Pons (tissue), 1 donor: ENCODE measurements at regions not wholly inside any gene's neighbourhood (a gene's known extent, or its start where the extent isn't known, plus 50 kb on each side); places are given as distances from the start of the nearest gene placed in this dataset.
"Not testable (repeated sequence)": the region's sequence is repeated elsewhere in the genome, so short reads cannot be mapped to it uniquely, and the experiment has no call there.

Experiments used
- DNase-seq: peaks from one replicate; pipeline ENCODE4 v3.0.0-alpha.2; 2016; ENCODE audit warnings: low spot score

DNA sequence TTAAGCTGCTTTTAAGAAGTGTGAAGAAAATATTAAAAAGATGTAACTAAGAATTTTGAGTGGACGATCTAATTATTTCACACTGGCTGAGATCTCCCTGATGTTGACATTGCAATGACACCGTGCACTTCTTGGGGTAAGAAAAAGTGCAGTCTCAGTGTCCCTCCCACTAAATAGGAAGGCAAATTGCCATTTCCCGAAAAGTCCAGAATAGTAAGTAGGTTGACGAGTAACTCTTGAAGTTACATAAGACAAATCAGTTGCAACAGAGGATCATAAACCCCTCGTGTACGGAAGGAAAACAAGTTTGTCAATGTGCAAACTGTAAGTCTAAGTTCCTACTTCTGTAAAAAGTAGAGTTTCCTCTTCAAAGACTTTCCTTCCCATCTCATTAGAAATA, 336.2 kb downstream of the CACNA1B start:
- peak; percentile 45 for DNase-seq

- not testable (repeated sequence) for DNase-seq
These were observed 337.0 kb downstream of the CACNA1B start for GRCh38 chr9:138214548-138214947.

DNA sequence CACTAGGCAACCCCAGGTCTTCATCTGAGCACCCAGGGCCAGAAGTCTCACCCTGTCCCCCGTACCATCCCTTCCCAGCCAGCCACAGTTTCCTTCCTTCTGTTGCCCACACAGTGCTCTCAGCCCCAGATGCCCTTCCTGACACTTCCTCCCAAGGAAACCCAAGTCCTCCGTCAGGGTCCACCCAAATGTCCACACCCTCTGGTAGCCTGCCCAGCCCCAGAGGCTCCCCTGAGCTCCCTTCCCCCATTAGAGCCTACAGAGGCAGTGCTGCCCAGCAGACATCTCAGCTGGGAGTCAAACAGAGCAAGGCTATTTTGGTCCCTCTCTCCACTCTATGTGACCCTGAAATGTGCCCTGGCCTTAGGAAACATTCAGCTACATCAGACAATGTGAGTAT, 338.0 kb downstream of the CACNA1B start:
- not testable (repeated sequence) for DNase-seq

DNA sequence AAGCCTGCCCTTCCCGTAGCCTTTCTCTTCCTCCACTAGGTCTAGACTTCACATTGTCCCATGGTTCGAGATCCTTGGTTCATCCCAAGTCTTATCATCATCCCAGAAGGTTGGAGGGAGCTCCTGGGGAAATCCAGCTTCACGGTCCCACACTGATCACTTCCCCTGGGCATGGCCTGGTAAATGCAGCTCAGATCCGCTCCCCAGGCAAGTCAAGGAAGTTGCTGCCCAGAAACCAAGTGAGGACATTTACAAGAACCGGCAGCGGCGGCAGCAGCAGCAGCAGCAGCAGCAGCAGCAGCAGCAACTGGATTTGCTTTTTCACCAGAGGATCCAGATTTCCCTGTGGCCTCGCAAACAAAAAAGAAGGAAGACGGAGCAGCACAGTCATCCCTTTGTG, 339.2 kb downstream of the CACNA1B start:
- not testable (repeated sequence) for DNase-seq

DNA sequence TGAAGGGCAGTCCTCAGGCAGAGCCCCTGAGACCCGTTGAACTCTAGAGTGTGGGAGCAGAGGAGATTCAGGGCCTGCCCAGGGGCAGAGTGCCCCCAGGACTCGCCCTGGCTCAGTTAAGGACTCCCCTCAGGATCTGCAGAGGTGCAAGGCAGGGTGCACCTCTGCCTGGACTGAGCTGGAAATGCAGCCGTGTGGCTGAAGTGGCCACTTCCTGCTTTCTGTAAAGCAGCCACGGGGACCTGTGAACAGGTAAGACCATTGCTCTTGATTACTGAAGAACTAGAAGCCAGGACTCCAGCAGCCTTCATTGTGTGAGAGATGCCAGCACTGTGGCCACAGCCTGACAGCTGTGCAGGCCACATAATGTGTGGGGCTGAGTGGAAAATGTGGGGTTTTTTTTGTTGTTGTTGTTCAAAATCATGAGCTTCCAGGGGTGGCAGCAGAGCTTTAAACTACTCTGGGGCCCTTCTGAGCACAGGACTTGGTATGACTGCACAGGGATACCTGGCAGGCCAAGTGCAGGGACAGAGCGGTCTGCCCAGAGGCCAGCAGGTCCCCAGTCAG, 339.8 kb downstream of the CACNA1B start:
- not testable (repeated sequence) for DNase-seq

DNA sequence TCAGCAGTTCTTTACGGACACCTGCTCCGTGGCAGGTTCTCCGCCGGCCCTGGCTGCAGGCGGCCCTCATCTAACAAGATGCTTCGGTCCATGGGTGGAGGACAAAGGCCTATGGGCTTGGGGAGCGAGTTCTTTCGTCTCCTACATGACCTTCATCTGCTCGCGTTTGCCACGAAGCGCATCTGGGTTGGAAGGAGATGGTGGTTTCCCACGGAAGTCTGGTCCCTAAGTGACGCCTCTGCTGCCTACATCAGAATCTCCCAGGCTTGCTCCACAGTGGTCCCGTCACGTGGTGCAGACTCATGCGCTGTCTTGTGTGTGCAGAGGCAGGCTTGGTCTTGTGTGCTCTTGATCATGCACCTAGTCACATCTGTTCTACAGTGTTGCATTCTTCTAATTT, 341.7 kb downstream of the CACNA1B start:
- DNase-seq = not testable (repeated sequence)

DNA sequence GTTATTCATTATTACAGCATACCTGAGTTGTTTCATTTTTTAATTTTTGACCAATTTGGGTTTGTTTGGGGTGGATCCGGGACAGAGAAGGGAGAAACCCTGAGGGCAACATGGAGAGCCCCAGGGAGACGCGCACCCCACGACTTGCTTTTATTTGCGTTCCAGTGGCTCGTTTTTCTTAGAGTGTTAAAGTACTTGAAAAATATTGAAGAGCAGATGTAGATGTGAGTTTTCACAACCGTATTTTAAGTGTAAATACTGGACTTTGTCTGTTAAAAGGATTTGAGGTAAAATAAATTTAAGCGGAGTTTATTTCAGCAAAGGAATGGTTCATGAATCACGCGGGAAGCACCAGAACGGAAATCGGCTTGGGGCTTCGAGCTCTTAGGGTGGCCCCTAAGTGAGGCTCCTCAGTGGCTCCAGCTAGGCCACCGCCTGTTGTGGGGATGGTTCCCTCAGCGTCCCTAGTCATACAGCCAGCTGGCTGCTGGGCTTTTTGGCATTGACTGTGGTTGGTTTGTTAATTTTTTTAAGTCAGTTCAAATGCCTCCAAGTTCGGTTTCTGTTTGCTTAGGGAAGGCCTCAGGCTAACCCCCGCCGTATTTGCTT, 344.0 kb downstream of the CACNA1B start:
- DNase-seq = not testable (repeated sequence)

GRCh38 chr9:138237099-138237498, 359.5 kb downstream of the CACNA1B start:
- DNase-seq = not testable (repeated sequence)

DNA sequence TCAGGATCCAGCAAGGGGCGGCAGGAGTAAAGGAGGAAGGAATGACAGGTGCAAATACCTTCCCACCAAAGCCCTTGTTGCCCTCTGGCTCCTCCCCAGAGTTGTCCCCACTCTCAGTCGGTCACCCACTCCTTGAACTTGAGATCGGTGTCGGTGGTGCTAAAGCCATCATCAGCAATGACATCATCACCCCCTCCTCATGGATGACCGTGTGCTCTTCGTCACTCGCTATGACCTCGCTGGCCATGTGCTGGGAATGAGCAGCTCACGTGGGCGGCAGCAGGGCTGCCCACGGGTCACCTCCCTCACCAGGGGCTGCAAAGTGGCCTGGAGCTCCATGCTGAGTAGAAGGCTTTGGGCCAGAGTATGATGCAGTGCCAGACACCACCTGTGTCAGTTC, 405.3 kb downstream of the CACNA1B start:
- not testable (repeated sequence) for DNase-seq
